Naive thymus-derived CD8-positive, alpha-beta T cell (primary cell): ENCODE measurements at regions not wholly inside any gene's neighbourhood (a gene's known extent, or its start where the extent isn't known, plus 50 kb on each side); places are given as distances from the start of the nearest gene placed in this dataset.

Source experiments
- ATAC-seq, 2 donors: fragments of 150-1000 bp; cut with Tn5 transposase in 1 of 2; sonication (Bioruptor Pico), chemical (Tn5 transposase) in 1 of 2; 1 replicate in 1 of 2; 2 replicates in 1 of 2; pipeline ENCODE4 v1.10.0; 2021; ENCODE audit warnings: mild to moderate bottlenecking in 2 of 2, moderate library complexity in 2 of 2
- POLR2A ChIA-PET: fragments of 350-600 bp; sonication (Branson Sonifier 250); formaldehyde crosslinking; loops from one replicate; lab custom pipeline; 2021; ENCODE audit warnings: antibody characterized with exemption; lab: Charles Lee
- DNase-seq, 10 donors: peaks; one replicate each; pipeline versions ENCODE4 v3.0.0 to v3.0.0-alpha.2; 2020 to 2022
- H3K27ac Mint-ChIP-seq, 10 donors: one replicate each; pipeline ENCODE4 v1.8.0; 2020 to 2022; ENCODE audit warnings: mild to moderate bottlenecking in 10 of 10, mixed read lengths in 10 of 10, moderate library complexity in 4 of 10, inconsistent platforms in 1 of 10
- H3K27me3 Mint-ChIP-seq, 5 donors: one replicate each; pipeline ENCODE4 v1.8.0; 2021 to 2022; ENCODE audit warnings: mixed read lengths in 5 of 5
- H3K36me3 Mint-ChIP-seq, 3 donors: one replicate each; pipeline ENCODE4 v1.8.0; 2020 to 2022; ENCODE audit warnings: mixed read lengths in 3 of 3, mild to moderate bottlenecking in 2 of 3, inconsistent platforms in 1 of 3
- H3K4me1 Mint-ChIP-seq, 4 donors: one replicate each; pipeline ENCODE4 v1.8.0; 2021 to 2022; ENCODE audit warnings: mixed read lengths in 4 of 4
- H3K4me3 Mint-ChIP-seq, 10 donors: one replicate each; pipeline ENCODE4 v1.8.0; 2020 to 2022; ENCODE audit warnings: mild to moderate bottlenecking in 10 of 10, mixed read lengths in 10 of 10, moderate library complexity in 6 of 10, inconsistent platforms in 1 of 10
- H3K9me3 Mint-ChIP-seq, 9 donors: one replicate each; pipeline ENCODE4 v1.8.0; 2020 to 2022; ENCODE audit warnings: mixed read lengths in 9 of 9, mild to moderate bottlenecking in 3 of 9, inconsistent platforms in 1 of 9, moderate library complexity in 1 of 9

- DNase-seq = no peak
- H3K27me3 Mint-ChIP-seq = no peaks in the 10 kb centered on the region
- no peaks in the 10 kb centered on the region for H3K36me3 Mint-ChIP-seq
- POLR2A ChIA-PET = no interaction called here
- no peak overlapping the region for H3K4me3 Mint-ChIP-seq
- peaks cover 5 to 31% (median 9%) of the 10 kb centered on the region in 9 donors for H3K9me3 Mint-ChIP-seq
- H3K27ac Mint-ChIP-seq = no peak overlapping the region
- ATAC-seq = no peak
- no peaks in the 10 kb centered on the region for H3K4me1 Mint-ChIP-seq
These were observed 1035.6 kb downstream of the C4orf33 start for GRCh38 chr4:130131536-130131935.

DNA sequence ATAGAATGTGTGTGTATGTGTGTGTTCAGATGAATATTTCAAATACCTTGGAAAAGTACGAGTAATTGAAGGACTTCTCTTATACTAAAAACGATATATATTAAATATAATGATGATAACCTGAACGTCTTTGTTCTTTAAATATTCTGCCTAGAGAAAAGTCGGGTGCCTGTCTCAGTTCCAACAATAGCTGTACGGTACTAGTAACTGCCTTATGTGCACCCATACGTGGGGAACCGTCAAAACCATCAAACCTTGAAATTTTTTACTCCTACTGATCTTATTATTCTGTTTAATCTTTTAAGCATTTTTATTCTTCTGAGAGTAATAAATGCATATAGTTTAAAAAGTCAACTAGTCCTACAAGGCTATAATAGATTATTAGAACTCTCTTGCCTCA is 1045.7 kb downstream of the C4orf33 start:
- Mint-ChIP-seq H3K27ac (no peak overlapping the region), H3K36me3 (no peaks in the 10 kb centered on the region), H3K4me1 (no peaks in the 10 kb centered on the region), H3K9me3 (peaks cover 0 to 13% (median 3%) of the 10 kb centered on the region in 9 donors), H3K27me3 (no peaks in the 10 kb centered on the region), H3K4me3 (no peak overlapping the region)
- no peak for DNase-seq
- POLR2A ChIA-PET = no interaction called here
- no peak for ATAC-seq

DNA sequence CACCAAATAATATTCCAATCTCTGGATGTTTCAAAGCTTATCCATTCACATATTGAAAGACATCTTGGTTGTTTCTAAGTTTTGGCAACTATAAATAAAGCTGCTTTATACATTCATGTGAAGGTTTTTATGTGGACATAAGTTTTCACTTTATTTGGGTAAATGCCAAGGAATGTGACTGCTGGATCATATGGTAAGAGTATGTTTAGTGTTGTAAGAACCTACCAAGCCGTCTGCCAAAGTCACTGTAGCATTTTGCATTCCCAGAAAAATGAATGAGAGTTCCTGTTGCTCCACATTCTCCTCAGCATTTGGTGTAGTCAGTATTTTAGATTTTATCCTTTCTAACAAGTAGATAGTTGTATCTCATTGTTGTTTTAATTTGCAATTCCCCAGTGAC is 1047.7 kb downstream of the C4orf33 start:
- no peak for DNase-seq
- Mint-ChIP-seq H3K4me3 (no peak overlapping the region), H3K9me3 (peaks cover 0 to 17% (median 3%) of the 10 kb centered on the region in 9 donors), H3K4me1 (no peaks in the 10 kb centered on the region), H3K27ac (no peak overlapping the region), H3K27me3 (no peaks in the 10 kb centered on the region), H3K36me3 (no peaks in the 10 kb centered on the region)
- no peak for ATAC-seq
- POLR2A ChIA-PET = no interaction called here

DNA sequence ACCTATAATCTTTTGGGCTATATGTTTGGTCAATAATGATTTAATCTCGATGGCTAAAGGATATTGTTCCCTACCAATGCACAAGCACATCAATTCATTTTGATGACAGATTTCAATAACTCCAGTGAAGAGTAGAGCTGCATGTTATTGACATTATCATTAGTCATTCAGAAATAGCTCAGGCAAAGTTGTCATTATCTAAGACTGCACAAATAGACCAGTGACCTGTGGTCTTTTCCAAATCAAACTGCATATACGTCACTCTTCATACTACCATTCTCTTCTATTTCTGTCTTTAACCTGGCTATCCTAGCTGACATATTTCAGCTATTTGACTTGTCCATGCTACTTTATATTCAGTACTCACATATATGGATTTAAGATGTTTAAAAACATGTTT is 1050.8 kb downstream of the C4orf33 start:
- H3K27me3 Mint-ChIP-seq = no peaks in the 10 kb centered on the region
- H3K9me3 Mint-ChIP-seq = peaks cover 0 to 24% (median 1%) of the 10 kb centered on the region in 9 donors
- H3K4me1 Mint-ChIP-seq = no peaks in the 10 kb centered on the region
- DNase-seq (no peak), ATAC-seq (no peak)
- no peak overlapping the region for H3K4me3 Mint-ChIP-seq
- no peak overlapping the region for H3K27ac Mint-ChIP-seq
- POLR2A ChIA-PET = no interaction called here
- H3K36me3 Mint-ChIP-seq = no peaks in the 10 kb centered on the region

- Mint-ChIP-seq H3K9me3 (peaks cover 0 to 27% (median 1%) of the 10 kb centered on the region in 9 donors), H3K27ac (no peak overlapping the region)
- POLR2A ChIA-PET = no interaction called here
These were observed 1051.7 kb downstream of the C4orf33 start for GRCh38 chr4:130147641-130148040.

GRCh38 chr4:130154901-130155300 is 1058.9 kb downstream of the C4orf33 start:
- H3K27me3 Mint-ChIP-seq = no peaks in the 10 kb centered on the region
- no peaks in the 10 kb centered on the region for H3K36me3 Mint-ChIP-seq
- H3K9me3 Mint-ChIP-seq = peaks cover 0 to 24% (median 7%) of the 10 kb centered on the region in 9 donors
- H3K4me1 Mint-ChIP-seq = no peaks in the 10 kb centered on the region
- no peak overlapping the region for H3K4me3 Mint-ChIP-seq
- POLR2A ChIA-PET = no interaction called here
- no peak for ATAC-seq
- H3K27ac Mint-ChIP-seq = no peak overlapping the region
- no peak for DNase-seq

More at GRCh38 chr4:130147641-130148040, 1051.7 kb downstream of the C4orf33 start:
- H3K4me1 Mint-ChIP-seq = no peaks in the 10 kb centered on the region
- DNase-seq = no peak
- no peak overlapping the region for H3K4me3 Mint-ChIP-seq
- no peak for ATAC-seq
- H3K36me3 Mint-ChIP-seq = no peaks in the 10 kb centered on the region
- H3K27me3 Mint-ChIP-seq = no peaks in the 10 kb centered on the region

- Mint-ChIP-seq H3K9me3 (peaks cover 0 to 17% (median 7%) of the 10 kb centered on the region in 9 donors), H3K4me3 (no peak overlapping the region), H3K27ac (no peak overlapping the region), H3K4me1 (no peaks in the 10 kb centered on the region), H3K36me3 (no peaks in the 10 kb centered on the region), H3K27me3 (no peaks in the 10 kb centered on the region)
- POLR2A ChIA-PET = no interaction called here
- ATAC-seq (no peak), DNase-seq (no peak)
These were observed 1067.7 kb downstream of the C4orf33 start for GRCh38 chr4:130163701-130164100.

DNA sequence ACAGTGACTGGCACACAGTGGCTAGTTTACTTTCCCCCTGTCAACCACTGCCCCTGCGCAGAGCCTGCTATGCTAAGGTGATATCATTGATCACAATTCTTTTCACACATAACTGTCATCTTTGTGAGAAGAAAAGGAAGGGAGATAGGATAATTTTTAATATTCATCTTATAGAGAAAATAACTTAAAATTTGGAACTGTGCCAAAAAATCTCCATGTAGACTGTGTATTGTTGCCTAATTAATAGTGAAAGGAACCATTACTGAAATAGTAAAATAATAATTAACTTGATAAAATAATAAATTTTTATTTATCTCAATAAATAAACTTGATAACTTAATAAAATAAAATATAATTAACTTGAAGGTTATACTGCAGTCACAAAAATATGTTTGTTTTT is 1069.4 kb downstream of the C4orf33 start:
- ATAC-seq (no peak), DNase-seq (no peak)
- H3K27me3 Mint-ChIP-seq = no peaks in the 10 kb centered on the region
- no peaks in the 10 kb centered on the region for H3K36me3 Mint-ChIP-seq
- peaks cover 0 to 23% (median 5%) of the 10 kb centered on the region in 9 donors for H3K9me3 Mint-ChIP-seq
- H3K27ac Mint-ChIP-seq = no peak overlapping the region
- POLR2A ChIA-PET = no interaction called here
- no peak overlapping the region for H3K4me3 Mint-ChIP-seq
- no peaks in the 10 kb centered on the region for H3K4me1 Mint-ChIP-seq

- DNase-seq (no peak), ATAC-seq (no peak)
- Mint-ChIP-seq H3K36me3 (no peaks in the 10 kb centered on the region), H3K4me1 (no peaks in the 10 kb centered on the region), H3K9me3 (peaks cover 0 to 14% (median 4%) of the 10 kb centered on the region in 9 donors), H3K27me3 (no peaks in the 10 kb centered on the region), H3K27ac (no peak overlapping the region), H3K4me3 (no peak overlapping the region)
- POLR2A ChIA-PET = no interaction called here
These were observed 1076.2 kb downstream of the C4orf33 start for GRCh38 chr4:130172156-130172555.

- Mint-ChIP-seq H3K36me3 (no peaks in the 10 kb centered on the region), H3K27ac (no peak overlapping the region), H3K4me1 (no peaks in the 10 kb centered on the region), H3K27me3 (no peaks in the 10 kb centered on the region), H3K4me3 (no peak overlapping the region), H3K9me3 (peaks cover 0 to 7% (median under 1%) of the 10 kb centered on the region in 9 donors)
- POLR2A ChIA-PET = no interaction called here
- DNase-seq (no peak), ATAC-seq (no peak)
These were observed 1082.2 kb downstream of the C4orf33 start for GRCh38 chr4:130178106-130178505.

DNA sequence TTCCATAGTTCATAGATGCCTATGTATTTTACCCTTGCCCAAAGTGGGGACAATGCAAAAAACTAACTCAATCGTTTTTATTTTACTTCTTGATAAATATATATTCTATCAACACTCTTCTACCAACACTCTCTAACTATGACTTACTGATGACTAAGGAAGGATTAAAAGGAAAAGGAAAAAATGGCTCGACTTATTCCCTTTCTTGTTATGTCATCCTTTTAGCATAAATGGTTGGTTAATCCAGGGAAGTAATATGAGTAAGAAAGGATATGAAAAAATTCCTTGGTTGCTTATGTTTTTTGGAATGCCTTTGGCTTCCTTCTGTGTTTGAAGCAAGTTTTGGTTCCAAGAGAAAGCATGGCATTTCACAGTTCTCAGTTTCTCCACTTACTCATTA is 1087.1 kb downstream of the C4orf33 start:
- H3K4me1 Mint-ChIP-seq = no peaks in the 10 kb centered on the region
- no peaks in the 10 kb centered on the region for H3K36me3 Mint-ChIP-seq

GRCh38 chr4:130183766-130184165 is 1087.8 kb downstream of the C4orf33 start:
- Mint-ChIP-seq H3K4me3 (no peak overlapping the region), H3K4me1 (no peaks in the 10 kb centered on the region), H3K9me3 (peaks cover 0 to 9% (median 0%) of the 10 kb centered on the region in 9 donors), H3K27ac (no peak overlapping the region), H3K36me3 (no peaks in the 10 kb centered on the region), H3K27me3 (no peaks in the 10 kb centered on the region)
- ATAC-seq (no peak), DNase-seq (no peak)
- POLR2A ChIA-PET = no interaction called here

More for the DNA sequence above, 1087.1 kb downstream of the C4orf33 start:
- POLR2A ChIA-PET = no interaction called here
- no peaks in the 10 kb centered on the region for H3K27me3 Mint-ChIP-seq
- no peak for ATAC-seq
- H3K27ac Mint-ChIP-seq = no peak overlapping the region
- no peak for DNase-seq
- no peak overlapping the region for H3K4me3 Mint-ChIP-seq
- H3K9me3 Mint-ChIP-seq = peaks cover 0 to 11% (median 0%) of the 10 kb centered on the region in 9 donors

DNA sequence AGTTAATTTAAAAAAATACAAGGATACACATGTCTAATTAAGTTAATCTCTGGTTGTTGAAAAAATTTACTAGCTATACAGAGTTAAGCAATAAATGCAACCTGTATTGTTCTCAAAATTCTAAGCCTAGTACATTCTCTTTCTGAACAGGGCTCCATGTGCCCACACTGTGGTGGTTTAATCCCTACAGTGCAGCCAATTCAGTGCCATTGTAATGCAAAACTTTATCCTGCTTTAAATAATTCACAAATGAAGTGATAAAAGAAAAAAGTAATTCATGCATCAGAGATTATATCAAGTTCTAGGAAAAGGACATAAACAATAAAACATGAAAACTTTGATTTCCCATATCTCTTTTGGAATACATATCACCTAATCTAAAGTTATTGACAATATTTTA is 1089.2 kb downstream of the C4orf33 start:
- H3K4me3 Mint-ChIP-seq = no peak overlapping the region
- H3K36me3 Mint-ChIP-seq = no peaks in the 10 kb centered on the region
- ATAC-seq (no peak), DNase-seq (no peak)
- H3K4me1 Mint-ChIP-seq = no peaks in the 10 kb centered on the region
- H3K9me3 Mint-ChIP-seq = peaks cover 0 to 12% (median 0%) of the 10 kb centered on the region in 9 donors
- no peak overlapping the region for H3K27ac Mint-ChIP-seq
- POLR2A ChIA-PET = no interaction called here
- no peaks in the 10 kb centered on the region for H3K27me3 Mint-ChIP-seq

DNA sequence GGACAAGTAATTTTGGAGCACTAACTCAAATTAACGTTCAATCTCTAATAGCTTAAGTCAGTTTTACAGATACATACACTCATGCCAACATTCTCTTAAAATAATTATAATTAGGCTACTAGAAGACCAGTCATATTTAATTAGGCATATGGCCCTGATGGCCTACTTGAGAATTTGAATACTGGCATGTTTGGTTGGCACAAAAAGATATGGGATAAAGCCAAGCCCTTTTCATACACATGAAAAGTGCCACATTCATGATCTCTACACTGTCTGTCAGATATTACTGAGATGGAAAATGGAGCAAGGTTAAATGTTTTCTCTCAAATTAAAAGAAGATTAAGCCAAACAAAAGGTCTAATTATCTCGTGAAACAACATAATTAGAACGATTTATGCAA is 1091.0 kb downstream of the C4orf33 start:
- Mint-ChIP-seq H3K9me3 (peaks cover 0 to 18% (median 4%) of the 10 kb centered on the region in 9 donors), H3K4me1 (no peaks in the 10 kb centered on the region), H3K27me3 (no peaks in the 10 kb centered on the region), H3K36me3 (no peaks in the 10 kb centered on the region), H3K4me3 (no peak overlapping the region), H3K27ac (no peak overlapping the region)
- POLR2A ChIA-PET = no interaction called here
- DNase-seq (no peak), ATAC-seq (no peak)
